Nephron progenitor cell (in vitro differentiated cells): ENCODE measurements at regions not wholly inside any gene's neighbourhood (a gene's known extent, or its start where the extent isn't known, plus 50 kb on each side); places are given as distances from the start of the nearest gene placed in this dataset.
"Not testable (repeated sequence)": the region's sequence is repeated elsewhere in the genome, so short reads cannot be mapped to it uniquely, and the experiment has no call there.

Experiments
- DNase-seq: peaks from one replicate; pipeline ENCODE4 v3.0.0; 2021
- H3K27ac Mint-ChIP-seq: 2 replicates; pipeline ENCODE4 v1.8.0; 2021; ENCODE audit warnings: mild to moderate bottlenecking, moderate library complexity, mixed read lengths
- H3K27me3 Mint-ChIP-seq: 2 replicates; pipeline ENCODE4 v1.8.0; 2021; ENCODE audit warnings: mild to moderate bottlenecking, low read depth, mixed read lengths; ENCODE audit not compliant: poor library complexity
- H3K36me3 Mint-ChIP-seq: 2 replicates; pipeline ENCODE4 v1.8.0; 2021; ENCODE audit warnings: low read depth, mixed read lengths
- H3K4me1 Mint-ChIP-seq: 2 replicates; pipeline ENCODE4 v1.8.0; 2021; ENCODE audit warnings: mixed read lengths
- H3K4me3 Mint-ChIP-seq: 2 replicates; pipeline ENCODE4 v1.8.0; 2021; ENCODE audit warnings: mild to moderate bottlenecking, moderate library complexity, mixed read lengths
- H3K9me3 Mint-ChIP-seq: 2 replicates; pipeline ENCODE4 v1.8.0; 2021; ENCODE audit warnings: mild to moderate bottlenecking, moderate library complexity, mixed read lengths
- TF ChIP-seq, protein P1 (sequence below): fragments of 200-600 bp; sonication (generic); IDR thresholded peaks from 2 replicates; pipeline ENCODE4 v1.5.0; 2021; ENCODE audit warnings: antibody characterized with exemption

DNA sequence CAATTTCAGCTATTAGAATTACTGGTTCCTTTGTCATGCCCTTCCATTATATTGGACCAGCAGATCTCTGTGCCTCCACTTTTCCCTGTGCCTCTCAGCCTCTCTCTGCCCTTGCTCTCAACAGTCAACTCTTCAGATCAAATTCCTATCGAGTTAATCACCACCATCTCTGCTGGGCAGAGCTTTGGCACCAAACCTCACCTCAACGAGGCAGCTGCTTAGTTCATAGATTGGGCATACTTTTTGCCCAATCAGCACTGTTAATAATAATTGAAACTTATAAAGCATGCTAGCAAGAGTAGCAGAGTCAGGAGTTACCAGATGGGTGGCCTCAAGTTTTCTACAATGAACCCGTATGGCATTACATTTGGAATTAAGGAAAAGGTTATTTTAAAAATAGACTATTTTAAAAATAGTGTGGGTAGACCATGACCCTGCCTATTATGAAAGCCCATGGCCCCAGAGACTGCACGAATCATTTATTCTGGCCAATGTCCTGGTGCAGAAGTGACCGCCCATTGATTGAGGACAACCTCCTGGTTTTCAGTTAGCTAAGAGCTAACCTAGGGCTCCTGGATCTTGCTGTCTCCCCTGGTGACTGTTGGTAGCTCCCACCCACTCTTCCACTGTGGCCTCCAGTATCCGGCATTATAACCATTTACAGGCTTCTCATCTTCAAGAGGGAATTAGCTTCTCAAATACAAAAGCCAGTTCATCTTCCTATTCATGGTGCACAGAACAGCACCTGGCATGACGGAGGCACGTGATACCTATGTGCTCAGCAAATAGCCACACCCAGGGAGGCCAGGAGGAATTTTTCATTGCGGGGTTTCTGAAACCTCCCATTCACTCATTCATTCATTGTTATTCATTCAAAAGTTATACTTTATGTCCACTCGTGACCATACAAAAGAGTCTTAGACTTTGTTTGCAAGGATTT is 265.4 kb downstream of the INHBA start:
- peaks cover 3% of the 10 kb centered on the region for H3K27me3 Mint-ChIP-seq
- TF ChIP-seq, protein P1, sequence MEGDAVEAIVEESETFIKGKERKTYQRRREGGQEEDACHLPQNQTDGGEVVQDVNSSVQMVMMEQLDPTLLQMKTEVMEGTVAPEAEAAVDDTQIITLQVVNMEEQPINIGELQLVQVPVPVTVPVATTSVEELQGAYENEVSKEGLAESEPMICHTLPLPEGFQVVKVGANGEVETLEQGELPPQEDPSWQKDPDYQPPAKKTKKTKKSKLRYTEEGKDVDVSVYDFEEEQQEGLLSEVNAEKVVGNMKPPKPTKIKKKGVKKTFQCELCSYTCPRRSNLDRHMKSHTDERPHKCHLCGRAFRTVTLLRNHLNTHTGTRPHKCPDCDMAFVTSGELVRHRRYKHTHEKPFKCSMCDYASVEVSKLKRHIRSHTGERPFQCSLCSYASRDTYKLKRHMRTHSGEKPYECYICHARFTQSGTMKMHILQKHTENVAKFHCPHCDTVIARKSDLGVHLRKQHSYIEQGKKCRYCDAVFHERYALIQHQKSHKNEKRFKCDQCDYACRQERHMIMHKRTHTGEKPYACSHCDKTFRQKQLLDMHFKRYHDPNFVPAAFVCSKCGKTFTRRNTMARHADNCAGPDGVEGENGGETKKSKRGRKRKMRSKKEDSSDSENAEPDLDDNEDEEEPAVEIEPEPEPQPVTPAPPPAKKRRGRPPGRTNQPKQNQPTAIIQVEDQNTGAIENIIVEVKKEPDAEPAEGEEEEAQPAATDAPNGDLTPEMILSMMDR, result no peak
- H3K4me1 Mint-ChIP-seq, result peaks cover 6% of the 10 kb centered on the region
- H3K4me3 Mint-ChIP-seq, result no peak overlapping the region
- DNase-seq, result no peak
- H3K36me3 Mint-ChIP-seq, result no peaks in the 10 kb centered on the region
- peaks cover 4% of the 10 kb centered on the region for H3K9me3 Mint-ChIP-seq
- no peak overlapping the region for H3K27ac Mint-ChIP-seq

DNA sequence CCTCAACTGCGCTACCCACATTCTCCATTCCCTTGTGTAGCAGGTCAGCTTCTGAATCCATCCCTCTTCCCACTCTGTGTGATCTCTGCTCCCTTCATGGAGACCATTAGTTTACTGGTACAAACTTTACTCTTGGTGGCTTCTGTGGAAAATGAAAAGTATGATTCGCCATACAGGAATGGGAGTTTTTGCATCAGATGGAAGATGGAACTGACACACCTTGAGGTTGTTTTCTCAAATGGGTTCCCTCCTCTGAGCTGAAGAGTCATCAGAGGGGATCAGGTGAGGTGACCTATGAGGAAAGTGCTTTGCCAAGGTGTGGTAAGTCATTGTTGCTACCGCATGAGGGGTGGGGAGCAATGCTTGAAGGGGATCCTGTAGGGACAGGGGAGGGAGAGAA is 266.8 kb downstream of the INHBA start:
- H3K4me1 Mint-ChIP-seq, result peaks cover 6% of the 10 kb centered on the region
- H3K36me3 Mint-ChIP-seq, result no peaks in the 10 kb centered on the region
- no peak overlapping the region for H3K27ac Mint-ChIP-seq
- DNase-seq, result no peak
- peaks cover 4% of the 10 kb centered on the region for H3K9me3 Mint-ChIP-seq
- TF ChIP-seq, protein P1, result no peak
- no peak overlapping the region for H3K4me3 Mint-ChIP-seq
- peaks cover 6% of the 10 kb centered on the region for H3K27me3 Mint-ChIP-seq

DNA sequence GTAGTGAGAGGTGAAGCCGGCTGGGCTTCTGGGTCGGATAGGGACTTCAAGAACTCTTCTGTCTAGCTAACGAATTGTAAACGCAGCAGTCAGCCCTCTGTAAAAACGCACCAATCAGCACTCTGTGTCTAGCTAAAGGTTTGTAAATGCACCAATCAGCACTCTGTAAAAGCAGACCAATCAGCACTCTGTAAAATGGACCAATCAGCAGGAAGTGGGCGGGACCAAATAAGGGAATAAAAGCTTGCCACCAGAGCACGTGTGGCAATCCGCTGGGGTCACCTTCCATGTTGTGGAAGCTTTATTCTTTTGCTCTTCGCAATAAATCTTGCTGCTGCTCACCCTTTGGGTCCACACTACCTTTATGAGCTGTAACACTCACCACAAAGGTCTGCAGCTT is 267.9 kb downstream of the INHBA start:
- not testable (repeated sequence) for DNase-seq, H3K9me3 Mint-ChIP-seq, H3K27ac Mint-ChIP-seq, H3K4me3 Mint-ChIP-seq, H3K4me1 Mint-ChIP-seq, H3K27me3 Mint-ChIP-seq, H3K36me3 Mint-ChIP-seq

DNA sequence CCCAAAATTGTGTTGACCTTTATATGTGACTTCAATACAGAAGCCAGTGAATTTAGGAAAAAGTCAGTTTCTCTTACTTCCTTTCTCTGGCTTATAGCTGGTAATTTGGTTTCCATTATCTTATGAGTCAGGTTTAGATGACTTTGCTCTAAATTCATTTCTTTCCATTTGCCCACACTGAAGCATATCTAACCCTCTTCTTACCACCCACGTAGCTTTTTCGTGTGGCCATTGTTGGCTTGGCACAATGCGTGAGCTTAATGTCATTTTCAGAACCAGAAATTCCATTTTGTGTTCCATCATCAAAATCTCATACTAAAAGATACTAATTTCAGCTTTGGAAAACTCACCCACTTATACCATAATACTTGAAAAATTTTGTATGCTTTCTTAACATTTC is 271.2 kb downstream of the INHBA start:
- Mint-ChIP-seq H3K27me3 (peaks cover 11% of the 10 kb centered on the region), H3K4me3 (no peak overlapping the region), H3K36me3 (no peaks in the 10 kb centered on the region), H3K27ac (no peak overlapping the region), H3K4me1 (no peaks in the 10 kb centered on the region), H3K9me3 (peaks cover 4% of the 10 kb centered on the region)
- no peak for DNase-seq
- TF ChIP-seq, protein P1, result no peak

DNA sequence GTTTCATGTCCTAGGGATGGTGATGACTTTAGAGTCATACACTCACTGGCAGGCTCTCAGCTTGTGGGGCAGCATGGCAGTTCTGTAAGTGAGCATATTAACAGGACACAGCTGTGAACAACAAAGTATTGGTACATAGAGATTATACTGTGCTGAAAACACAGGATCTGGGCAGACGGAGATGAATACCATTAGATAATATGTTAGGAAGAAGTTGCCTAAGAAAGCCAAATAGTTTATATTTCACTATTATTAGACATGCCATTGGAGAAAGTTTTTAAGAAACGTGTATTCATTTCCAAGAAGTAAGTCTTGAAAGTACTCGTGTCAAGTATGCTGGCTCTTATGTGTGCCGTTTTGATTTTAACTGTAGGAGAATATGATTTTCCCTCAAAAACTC is 274.5 kb downstream of the INHBA start:
- Mint-ChIP-seq H3K36me3 (no peaks in the 10 kb centered on the region), H3K4me1 (no peaks in the 10 kb centered on the region), H3K9me3 (no peaks in the 10 kb centered on the region), H3K27ac (no peak overlapping the region), H3K4me3 (no peak overlapping the region), H3K27me3 (peaks cover 9% of the 10 kb centered on the region)
- TF ChIP-seq, protein P1, result no peak
- DNase-seq, result no peak

DNA sequence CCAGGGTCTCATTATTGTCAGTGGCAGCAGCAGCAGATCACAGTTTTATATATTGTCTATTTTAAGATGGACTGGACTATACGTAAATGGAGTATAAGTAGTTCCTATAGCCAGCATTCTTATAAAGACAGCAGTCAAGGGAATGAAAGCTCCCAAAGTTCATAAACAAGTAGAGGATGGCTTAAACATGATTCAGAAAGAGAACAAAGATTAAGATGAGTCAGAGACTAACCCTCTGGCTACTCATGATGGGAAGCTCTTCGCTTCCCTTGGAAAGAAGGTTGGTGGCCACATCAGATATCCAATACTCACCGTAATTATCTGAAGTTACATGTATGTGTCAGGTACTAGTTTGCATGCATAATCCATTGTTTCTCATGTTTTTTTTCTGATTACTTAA is 277.0 kb downstream of the INHBA start:
- no peaks in the 10 kb centered on the region for H3K36me3 Mint-ChIP-seq
- H3K27ac Mint-ChIP-seq, result no peak overlapping the region
- no peak overlapping the region for H3K4me3 Mint-ChIP-seq
- no peaks in the 10 kb centered on the region for H3K4me1 Mint-ChIP-seq
- DNase-seq, result no peak
- TF ChIP-seq, protein P1, result no peak
- H3K9me3 Mint-ChIP-seq, result no peaks in the 10 kb centered on the region
- H3K27me3 Mint-ChIP-seq, result peaks cover 8% of the 10 kb centered on the region
